SK-N-SH (cell line): ENCODE measurements at regions not wholly inside any gene's neighbourhood (a gene's known extent, or its start where the extent isn't known, plus 50 kb on each side); places are given as distances from the start of the nearest gene placed in this dataset.

ENCODE experiments used
- CTCF ChIA-PET: fragments of 300-600, 350-600 bp; formaldehyde crosslinking; extraction: SDS; loops from one replicate; lab custom pipeline; 2021; lab: Yijun Ruan, JAX
- POLR2A ChIA-PET: fragments of 350-600 bp; sonication (Branson Sonifier 250); formaldehyde crosslinking; extraction: SDS; loops from one replicate; lab custom pipeline; 2020; ENCODE audit warnings: antibody characterized with exemption, inconsistent platforms; lab: Yijun Ruan, JAX
- DNase-seq: peaks from one replicate; pipeline ENCODE4 v3.0.0; 2012
- H2AFZ ChIP-seq: fragments of 200-600 bp; sonication (generic); 2 replicates; pipeline ENCODE4 v1.8.1; 2016; ENCODE audit warnings: antibody characterized with exemption, mild to moderate bottlenecking, low read depth
- H3F3A ChIP-seq: fragments of 200-600 bp; sonication (generic); replicated peaks from 2 replicates; pipeline ENCODE3; 2016; ENCODE audit warnings: antibody characterized with exemption, mild to moderate bottlenecking; ENCODE audit not compliant: insufficient read depth
- H3K27ac ChIP-seq, 2 experiments: fragments of 200-500 bp in 1 of 2; fragments of 200-600 bp in 1 of 2; sonication (Bioruptor generic) in 1 of 2; sonication (generic), shearing (Covaris generic) in 1 of 2; 2 replicates each; pipeline versions ENCODE4 v1.5.1 to v1.6.1; 2014 to 2016; ENCODE audit warnings: low read depth in 2 of 2, inconsistent platforms in 1 of 2, low read length in 1 of 2, mild to moderate bottlenecking in 1 of 2, mixed read lengths in 1 of 2
- H3K27me3 ChIP-seq: fragments of 200-600 bp; sonication (generic), shearing (Covaris generic); 2 replicates; pipeline ENCODE4 v1.6.1; 2016; ENCODE audit warnings: mixed run types; ENCODE audit not compliant: insufficient read depth
- H3K36me3 ChIP-seq, 2 experiments: fragments of 200-500 bp in 1 of 2; fragments of 200-600 bp in 1 of 2; sonication (Bioruptor generic) in 1 of 2; sonication (generic) in 1 of 2; replicated peaks in 1 of 2; 2 replicates each; pipeline versions ENCODE3 to v1.5.1; 2014 to 2016; ENCODE audit warnings: low read length in 1 of 2, mild to moderate bottlenecking in 1 of 2; ENCODE audit not compliant: insufficient read depth in 2 of 2, control insufficient read depth in 1 of 2
- H3K4me1 ChIP-seq, 2 experiments: fragments of 200-500 bp in 1 of 2; fragments of 200-600 bp in 1 of 2; sonication (Bioruptor generic) in 1 of 2; sonication (generic), shearing (Covaris generic) in 1 of 2; 2 replicates each; pipeline versions ENCODE4 v1.5.1 to v1.6.1; 2014 to 2016; ENCODE audit warnings: low read depth in 1 of 2, low read length in 1 of 2, mixed run types in 1 of 2; ENCODE audit not compliant: insufficient read depth in 2 of 2, control insufficient read depth in 1 of 2
- H3K4me2 ChIP-seq: fragments of 200-600 bp; sonication (generic), shearing (Covaris generic); 2 replicates; pipeline ENCODE4 v1.6.1; 2017; ENCODE audit warnings: mixed run types
- H3K4me3 ChIP-seq, 2 experiments: fragments of 200-500 bp in 1 of 2; fragments of 200-600 bp in 1 of 2; sonication (Bioruptor generic) in 1 of 2; sonication (generic), shearing (Covaris generic) in 1 of 2; 2 replicates each; pipeline versions ENCODE4 v1.5.1 to v1.8.1; 2014 to 2016; ENCODE audit warnings: low read depth in 2 of 2, inconsistent platforms in 1 of 2, low read length in 1 of 2, mild to moderate bottlenecking in 1 of 2, mixed read lengths in 1 of 2, moderate library complexity in 1 of 2
- H3K79me2 ChIP-seq: fragments of 200-600 bp; sonication (generic); 2 replicates; pipeline ENCODE4 v1.8.1; 2017; ENCODE audit warnings: mild to moderate bottlenecking; ENCODE audit not compliant: insufficient read depth
- H3K9ac ChIP-seq: fragments of 200-600 bp; sonication (generic); 2 replicates; pipeline ENCODE4 v1.6.1; 2017; ENCODE audit warnings: mixed run types
- H3K9me2 ChIP-seq: fragments of 200-600 bp; sonication (generic); 2 replicates; pipeline ENCODE4 v1.6.1; 2017; ENCODE audit warnings: mixed run types
- H3K9me3 ChIP-seq: fragments of 200-600 bp; sonication (generic); 2 replicates; pipeline ENCODE4 v1.6.1; 2017; ENCODE audit warnings: mixed run types, mild to moderate bottlenecking, moderate library complexity
- H4K20me1 ChIP-seq: fragments of 200-600 bp; sonication (generic); 2 replicates; pipeline ENCODE4 v1.6.1; 2017; ENCODE audit warnings: mild to moderate bottlenecking, mixed run types; ENCODE audit not compliant: insufficient read depth
- CHD2 ChIP-seq: fragments of 150-350 bp; IDR thresholded peaks from 2 replicates; pipeline ENCODE4 v1.6.1; 2018; ENCODE audit warnings: low read length; ENCODE audit not compliant: partially characterized antibody
- ELF1 ChIP-seq: IDR thresholded peaks from 2 replicates; pipeline ENCODE4 v1.4.0; 2012
- EP300 ChIP-seq, 2 experiments: IDR thresholded peaks; 2 replicates each; pipeline versions ENCODE4 v1.4.0 to v1.6.1; 2012; ENCODE audit warnings: borderline replicate concordance in 1 of 2, low read depth in 1 of 2, low read length in 1 of 2
- EZH2phosphoT487 ChIP-seq: fragments of 200-600 bp; sonication (generic); IDR thresholded peaks from 2 replicates; pipeline ENCODE4 v1.6.1; 2017; ENCODE audit warnings: low read depth, mixed run types, mild to moderate bottlenecking, antibody characterized with exemption, moderate library complexity, borderline replicate concordance
- FOXJ3 ChIP-seq: sonication (generic); formaldehyde crosslinking; IDR thresholded peaks from 2 replicates; pipeline ENCODE4 v1.5.1; 2020; ENCODE audit warnings: mild to moderate bottlenecking, missing genetic modification reagents
- FOXM1 ChIP-seq: IDR thresholded peaks from 2 replicates; pipeline ENCODE4 v1.4.0; 2012; ENCODE audit warnings: low read depth, mild to moderate bottlenecking
- GATA2 ChIP-seq: sonication (generic); formaldehyde crosslinking; IDR thresholded peaks from 2 replicates; pipeline ENCODE4 v1.5.0; 2020; ENCODE audit warnings: mild to moderate bottlenecking, missing genetic modification reagents
- MEF2A ChIP-seq: IDR thresholded peaks from 2 replicates; pipeline ENCODE4 v1.4.0; 2012; ENCODE audit warnings: low read depth, borderline replicate concordance
- NFIC ChIP-seq: IDR thresholded peaks from 2 replicates; pipeline ENCODE4 v1.4.0; 2012; ENCODE audit warnings: borderline replicate concordance
- RCOR1 ChIP-seq: fragments of 150-350 bp; IDR thresholded peaks from 2 replicates; pipeline ENCODE4 v1.6.1; 2017; ENCODE audit warnings: antibody characterized with exemption, low read length
- RFX5 ChIP-seq: IDR thresholded peaks from 2 replicates; pipeline ENCODE4 v1.6.1; 2012; ENCODE audit warnings: mild to moderate bottlenecking, improper control_type of control experiment, low read length
- RXRA ChIP-seq: IDR thresholded peaks from 2 replicates; pipeline ENCODE4 v1.4.0; 2012; ENCODE audit warnings: low read depth, mild to moderate bottlenecking, borderline replicate concordance
- SMC3 ChIP-seq: IDR thresholded peaks from 2 replicates; pipeline ENCODE4 v1.6.1; 2012; ENCODE audit warnings: low read depth, low read length, improper control_type of control experiment
- TAF1 ChIP-seq: IDR thresholded peaks from 2 replicates; pipeline ENCODE4 v1.6.1; 2012; ENCODE audit warnings: low read depth, mild to moderate bottlenecking, low read length, moderate library complexity, borderline replicate concordance
- WGBS: methylation state at CpG from one replicate; pipeline ENCODE4 v1.1.6; 2017; ENCODE audit warnings: low lambda C conversion rate; 5-methylcytosine and 5-hydroxymethylcytosine counted together
- TF ChIP-seq, protein P1 (sequence below): fragments of 200-600 bp; sonication (generic); IDR thresholded peaks from 2 replicates; pipeline ENCODE4 v1.6.1; 2017; ENCODE audit warnings: antibody characterized with exemption, mild to moderate bottlenecking, moderate library complexity
- TF ChIP-seq, protein P2 (sequence below): IDR thresholded peaks from 2 replicates; pipeline ENCODE4; 2012
- TF ChIP-seq, protein P3 (sequence below): IDR thresholded peaks from 2 replicates; pipeline ENCODE4 v1.6.1; 2012; ENCODE audit warnings: mild to moderate bottlenecking, low read depth, low read length, moderate library complexity
- TF ChIP-seq, protein P4 (sequence below): fragments of 150-350 bp; IDR thresholded peaks from 2 replicates; pipeline ENCODE4 v1.6.1; 2016; ENCODE audit warnings: mild to moderate bottlenecking, low read depth, low read length

DNA sequence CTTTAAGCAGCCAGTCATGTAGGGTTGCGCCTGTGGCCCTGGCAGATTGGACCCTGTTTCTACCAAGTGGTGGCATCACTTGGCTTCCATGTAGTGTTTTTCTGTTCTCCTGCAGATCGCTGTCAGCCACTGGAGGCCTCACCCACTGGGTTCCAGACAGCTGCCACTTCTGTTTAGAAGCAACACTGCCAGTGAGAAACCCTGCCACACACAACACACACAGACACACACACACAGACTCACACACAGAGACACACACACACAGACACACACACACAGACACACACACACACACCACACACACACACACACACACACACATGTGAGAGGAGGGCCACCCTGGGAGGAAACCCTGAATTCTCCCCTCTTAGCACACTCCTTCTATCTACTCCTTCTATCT, 51.8 kb downstream of the UTRN start:
- WGBS, result 51% methylated on average over 2 of the region's 2 CpGs
- H3F3A ChIP-seq, result peaks cover 5% of the 10 kb centered on the region
- H3K4me1 ChIP-seq, result peaks cover under 1 to 9% of the 10 kb centered on the region in 2 experiments; a peak in 3 of 4 replicates
- no peak overlapping the region for H2AFZ ChIP-seq
- H3K27ac ChIP-seq, result no peak overlapping the region
- no peak overlapping the region for H3K4me2 ChIP-seq
- no peaks in the 10 kb centered on the region for H3K9me2 ChIP-seq
- H3K9ac ChIP-seq, result no peak overlapping the region
- no peak overlapping the region for H3K4me3 ChIP-seq
- TF ChIP-seq NFIC (no peak), RFX5 (no peak), GATA2 (CRISPR knock-in tag) (no peak), SMC3 (no peak), MEF2A (no peak), RXRA (no peak), EP300 (IDR thresholded peaks at IDR 0.05; ENCODE audit: borderline replicate concordance in 1 of 2, low read depth in 1 of 2, low read length in 1 of 2) (no peak), FOXJ3 (CRISPR knock-in tag) (no peak), FOXM1 (no peak), ELF1 (no peak), RCOR1 (no peak), CHD2 (no peak), EZH2phosphoT487 (no peak), TAF1 (no peak)
- TF ChIP-seq, protein P1, sequence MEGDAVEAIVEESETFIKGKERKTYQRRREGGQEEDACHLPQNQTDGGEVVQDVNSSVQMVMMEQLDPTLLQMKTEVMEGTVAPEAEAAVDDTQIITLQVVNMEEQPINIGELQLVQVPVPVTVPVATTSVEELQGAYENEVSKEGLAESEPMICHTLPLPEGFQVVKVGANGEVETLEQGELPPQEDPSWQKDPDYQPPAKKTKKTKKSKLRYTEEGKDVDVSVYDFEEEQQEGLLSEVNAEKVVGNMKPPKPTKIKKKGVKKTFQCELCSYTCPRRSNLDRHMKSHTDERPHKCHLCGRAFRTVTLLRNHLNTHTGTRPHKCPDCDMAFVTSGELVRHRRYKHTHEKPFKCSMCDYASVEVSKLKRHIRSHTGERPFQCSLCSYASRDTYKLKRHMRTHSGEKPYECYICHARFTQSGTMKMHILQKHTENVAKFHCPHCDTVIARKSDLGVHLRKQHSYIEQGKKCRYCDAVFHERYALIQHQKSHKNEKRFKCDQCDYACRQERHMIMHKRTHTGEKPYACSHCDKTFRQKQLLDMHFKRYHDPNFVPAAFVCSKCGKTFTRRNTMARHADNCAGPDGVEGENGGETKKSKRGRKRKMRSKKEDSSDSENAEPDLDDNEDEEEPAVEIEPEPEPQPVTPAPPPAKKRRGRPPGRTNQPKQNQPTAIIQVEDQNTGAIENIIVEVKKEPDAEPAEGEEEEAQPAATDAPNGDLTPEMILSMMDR, result no peak
- TF ChIP-seq, protein P2, sequence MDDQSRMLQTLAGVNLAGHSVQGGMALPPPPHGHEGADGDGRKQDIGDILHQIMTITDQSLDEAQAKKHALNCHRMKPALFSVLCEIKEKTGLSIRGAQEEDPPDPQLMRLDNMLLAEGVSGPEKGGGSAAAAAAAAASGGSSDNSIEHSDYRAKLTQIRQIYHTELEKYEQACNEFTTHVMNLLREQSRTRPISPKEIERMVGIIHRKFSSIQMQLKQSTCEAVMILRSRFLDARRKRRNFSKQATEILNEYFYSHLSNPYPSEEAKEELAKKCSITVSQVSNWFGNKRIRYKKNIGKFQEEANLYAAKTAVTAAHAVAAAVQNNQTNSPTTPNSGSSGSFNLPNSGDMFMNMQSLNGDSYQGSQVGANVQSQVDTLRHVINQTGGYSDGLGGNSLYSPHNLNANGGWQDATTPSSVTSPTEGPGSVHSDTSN, result no peak
- TF ChIP-seq, protein P3, sequence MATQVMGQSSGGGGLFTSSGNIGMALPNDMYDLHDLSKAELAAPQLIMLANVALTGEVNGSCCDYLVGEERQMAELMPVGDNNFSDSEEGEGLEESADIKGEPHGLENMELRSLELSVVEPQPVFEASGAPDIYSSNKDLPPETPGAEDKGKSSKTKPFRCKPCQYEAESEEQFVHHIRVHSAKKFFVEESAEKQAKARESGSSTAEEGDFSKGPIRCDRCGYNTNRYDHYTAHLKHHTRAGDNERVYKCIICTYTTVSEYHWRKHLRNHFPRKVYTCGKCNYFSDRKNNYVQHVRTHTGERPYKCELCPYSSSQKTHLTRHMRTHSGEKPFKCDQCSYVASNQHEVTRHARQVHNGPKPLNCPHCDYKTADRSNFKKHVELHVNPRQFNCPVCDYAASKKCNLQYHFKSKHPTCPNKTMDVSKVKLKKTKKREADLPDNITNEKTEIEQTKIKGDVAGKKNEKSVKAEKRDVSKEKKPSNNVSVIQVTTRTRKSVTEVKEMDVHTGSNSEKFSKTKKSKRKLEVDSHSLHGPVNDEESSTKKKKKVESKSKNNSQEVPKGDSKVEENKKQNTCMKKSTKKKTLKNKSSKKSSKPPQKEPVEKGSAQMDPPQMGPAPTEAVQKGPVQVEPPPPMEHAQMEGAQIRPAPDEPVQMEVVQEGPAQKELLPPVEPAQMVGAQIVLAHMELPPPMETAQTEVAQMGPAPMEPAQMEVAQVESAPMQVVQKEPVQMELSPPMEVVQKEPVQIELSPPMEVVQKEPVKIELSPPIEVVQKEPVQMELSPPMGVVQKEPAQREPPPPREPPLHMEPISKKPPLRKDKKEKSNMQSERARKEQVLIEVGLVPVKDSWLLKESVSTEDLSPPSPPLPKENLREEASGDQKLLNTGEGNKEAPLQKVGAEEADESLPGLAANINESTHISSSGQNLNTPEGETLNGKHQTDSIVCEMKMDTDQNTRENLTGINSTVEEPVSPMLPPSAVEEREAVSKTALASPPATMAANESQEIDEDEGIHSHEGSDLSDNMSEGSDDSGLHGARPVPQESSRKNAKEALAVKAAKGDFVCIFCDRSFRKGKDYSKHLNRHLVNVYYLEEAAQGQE, result no peak
- TF ChIP-seq, protein P4, sequence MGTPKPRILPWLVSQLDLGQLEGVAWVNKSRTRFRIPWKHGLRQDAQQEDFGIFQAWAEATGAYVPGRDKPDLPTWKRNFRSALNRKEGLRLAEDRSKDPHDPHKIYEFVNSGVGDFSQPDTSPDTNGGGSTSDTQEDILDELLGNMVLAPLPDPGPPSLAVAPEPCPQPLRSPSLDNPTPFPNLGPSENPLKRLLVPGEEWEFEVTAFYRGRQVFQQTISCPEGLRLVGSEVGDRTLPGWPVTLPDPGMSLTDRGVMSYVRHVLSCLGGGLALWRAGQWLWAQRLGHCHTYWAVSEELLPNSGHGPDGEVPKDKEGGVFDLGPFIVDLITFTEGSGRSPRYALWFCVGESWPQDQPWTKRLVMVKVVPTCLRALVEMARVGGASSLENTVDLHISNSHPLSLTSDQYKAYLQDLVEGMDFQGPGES, result no peak
- DNase-seq, result no peak
- H4K20me1 ChIP-seq, result 0 out of 2 replicates have a peak, but pooled peaks cover 2% of the 10 kb centered on the region
- H3K9me3 ChIP-seq, result no peaks in the 10 kb centered on the region
- H3K79me2 ChIP-seq, result peaks cover 6% of the 10 kb centered on the region; the same call in 1 of the 2 replicates
- ChIA-PET CTCF (no interaction called here), POLR2A (no interaction called here)
- no peaks in the 10 kb centered on the region; the same call in 1 of the 2 replicates for H3K27me3 ChIP-seq
- H3K36me3 ChIP-seq, result no peaks in the 10 kb centered on the region
